Heart left ventricle (tissue), 13 donors: ENCODE measurements at regions not wholly inside any gene's neighbourhood (a gene's known extent, or its start where the extent isn't known, plus 50 kb on each side); places are given as distances from the start of the nearest gene placed in this dataset.

Source experiments
- POLR2A ChIP-seq, 2 donors: fragments of 450-650 bp; IDR thresholded peaks; one replicate each; pipeline ENCODE4 v1.6.1; 2017; ENCODE audit warnings: antibody characterized with exemption in 2 of 2, mild to moderate bottlenecking in 2 of 2, moderate library complexity in 2 of 2
- TF ChIP-seq, protein P1 (sequence below), 12 donors: fragments of 200-600 bp; sonication (generic) in 4 of 12; IDR thresholded peaks; one replicate each; pipeline versions ENCODE4 v1.5.0 to v1.8.0; 2018 to 2022; ENCODE audit warnings: antibody characterized with exemption in 12 of 12, mild to moderate bottlenecking in 5 of 12
- donor health status: ischemic (EF 13 %, LVEDD 7.1; RV severe dilation, severe dysfunction).
- donor health status: DM: no; HTN: yes; CAD: no.
- donor health status: DM: no; HTN: no; CAD: no.
- donor health status: ischemic (EF 25% LVEDD 6.9; RV normal size, moderate dysfunction).
- donor health status: ischemic (EF 25% LVEDD 5.7; RV mildly dilated, moderate dysfunction).
- donor health status: ischemic (EF 35%, LVEDD 5.7; RV mildly dilated, moderate dysfunction).
- donor health status: nonischemic (EF 11% LVEDD 7.7; RV severe dilation, severe dysfunction).
- donor health status: DM: yes; HTN: yes; CAD: no.
- donor health status: PGD.
- donor health status: ischemic (EF 29% LVEDD 5.4; RV normal size, mild dysfunction).
- donor health status: nonischemic (EF 23%, LVEDD 6.1; RV moderate dilation, normal function).

- TF ChIP-seq, protein P1, sequence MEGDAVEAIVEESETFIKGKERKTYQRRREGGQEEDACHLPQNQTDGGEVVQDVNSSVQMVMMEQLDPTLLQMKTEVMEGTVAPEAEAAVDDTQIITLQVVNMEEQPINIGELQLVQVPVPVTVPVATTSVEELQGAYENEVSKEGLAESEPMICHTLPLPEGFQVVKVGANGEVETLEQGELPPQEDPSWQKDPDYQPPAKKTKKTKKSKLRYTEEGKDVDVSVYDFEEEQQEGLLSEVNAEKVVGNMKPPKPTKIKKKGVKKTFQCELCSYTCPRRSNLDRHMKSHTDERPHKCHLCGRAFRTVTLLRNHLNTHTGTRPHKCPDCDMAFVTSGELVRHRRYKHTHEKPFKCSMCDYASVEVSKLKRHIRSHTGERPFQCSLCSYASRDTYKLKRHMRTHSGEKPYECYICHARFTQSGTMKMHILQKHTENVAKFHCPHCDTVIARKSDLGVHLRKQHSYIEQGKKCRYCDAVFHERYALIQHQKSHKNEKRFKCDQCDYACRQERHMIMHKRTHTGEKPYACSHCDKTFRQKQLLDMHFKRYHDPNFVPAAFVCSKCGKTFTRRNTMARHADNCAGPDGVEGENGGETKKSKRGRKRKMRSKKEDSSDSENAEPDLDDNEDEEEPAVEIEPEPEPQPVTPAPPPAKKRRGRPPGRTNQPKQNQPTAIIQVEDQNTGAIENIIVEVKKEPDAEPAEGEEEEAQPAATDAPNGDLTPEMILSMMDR (IDR thresholded peaks at IDR 0.05): no peak
- no peak for TF ChIP-seq POLR2A (IDR thresholded peaks at IDR 0.05)
These were observed 227.4 kb upstream of the DCBLD2 start for GRCh38 chr3:99128725-99129505.
